GF-D8 (cell line): ENCODE measurements at regions not wholly inside any gene's neighbourhood (a gene's known extent, or its start where the extent isn't known, plus 50 kb on each side); places are given as distances from the start of the nearest gene placed in this dataset.

ENCODE experiments used
- DNase-seq: peaks from one replicate; lab custom pipeline; 2025; lab: John Stamatoyannopoulos, UW

DNA sequence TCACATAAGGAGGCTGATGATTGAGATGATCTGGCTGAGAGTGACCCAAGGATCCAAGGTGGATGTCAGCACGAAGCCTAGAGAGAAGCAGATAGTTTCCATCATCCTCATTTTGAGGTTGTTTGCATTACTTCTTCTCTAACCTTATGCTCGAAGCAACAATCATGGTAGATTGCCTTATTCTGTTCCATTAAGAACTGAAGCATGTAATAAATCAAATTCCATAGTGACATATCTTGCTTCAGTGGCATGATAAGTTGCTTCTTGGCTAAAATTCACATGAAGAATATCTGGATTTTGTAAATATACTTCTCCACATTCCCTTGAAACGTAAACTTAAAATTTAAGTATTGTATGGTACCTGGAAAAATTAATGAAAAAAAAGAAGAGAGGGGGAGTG lies 377.8 kb upstream of the DACH1 start:
- DNase-seq = no peak

DNA sequence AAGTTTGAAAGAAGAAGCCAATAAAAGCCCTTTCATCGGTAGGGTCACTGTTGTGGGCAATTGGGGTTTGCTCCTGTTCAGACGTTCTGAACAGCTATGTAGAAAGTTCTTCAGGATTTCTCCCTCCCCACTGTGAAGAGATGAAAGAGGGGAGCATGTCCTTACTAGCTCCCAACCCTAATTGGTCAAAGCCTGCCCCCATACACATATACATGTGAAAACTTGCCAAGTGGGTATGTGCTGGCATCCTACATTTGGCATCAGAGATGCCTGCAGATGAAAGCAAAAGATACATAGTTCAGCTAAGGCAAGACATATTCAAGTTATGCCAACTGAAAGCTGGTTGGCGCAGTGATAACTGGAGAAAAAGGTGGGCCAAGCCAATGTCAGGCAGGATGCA lies 363.1 kb upstream of the DACH1 start:
- no peak for DNase-seq

DNA sequence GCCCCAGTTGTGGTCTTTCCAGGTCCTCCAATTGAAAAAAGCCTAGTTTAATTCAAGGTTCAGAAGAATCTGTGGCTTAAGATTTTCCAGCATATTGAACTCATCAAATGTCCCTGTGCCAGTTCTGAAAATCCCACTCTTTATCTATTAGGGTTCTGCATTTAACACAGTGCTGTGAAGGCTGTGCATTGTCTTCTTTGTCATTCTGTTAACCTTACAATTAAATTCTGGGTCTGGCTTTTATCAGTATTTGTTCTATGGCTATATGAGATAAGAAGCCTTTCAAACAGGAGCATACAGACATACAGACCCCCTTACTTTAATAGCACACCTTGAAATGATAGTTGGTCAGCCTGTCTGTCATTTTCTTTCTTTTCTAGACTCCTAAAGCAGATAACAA lies 362.1 kb upstream of the DACH1 start:
- DNase-seq = no peak

DNA sequence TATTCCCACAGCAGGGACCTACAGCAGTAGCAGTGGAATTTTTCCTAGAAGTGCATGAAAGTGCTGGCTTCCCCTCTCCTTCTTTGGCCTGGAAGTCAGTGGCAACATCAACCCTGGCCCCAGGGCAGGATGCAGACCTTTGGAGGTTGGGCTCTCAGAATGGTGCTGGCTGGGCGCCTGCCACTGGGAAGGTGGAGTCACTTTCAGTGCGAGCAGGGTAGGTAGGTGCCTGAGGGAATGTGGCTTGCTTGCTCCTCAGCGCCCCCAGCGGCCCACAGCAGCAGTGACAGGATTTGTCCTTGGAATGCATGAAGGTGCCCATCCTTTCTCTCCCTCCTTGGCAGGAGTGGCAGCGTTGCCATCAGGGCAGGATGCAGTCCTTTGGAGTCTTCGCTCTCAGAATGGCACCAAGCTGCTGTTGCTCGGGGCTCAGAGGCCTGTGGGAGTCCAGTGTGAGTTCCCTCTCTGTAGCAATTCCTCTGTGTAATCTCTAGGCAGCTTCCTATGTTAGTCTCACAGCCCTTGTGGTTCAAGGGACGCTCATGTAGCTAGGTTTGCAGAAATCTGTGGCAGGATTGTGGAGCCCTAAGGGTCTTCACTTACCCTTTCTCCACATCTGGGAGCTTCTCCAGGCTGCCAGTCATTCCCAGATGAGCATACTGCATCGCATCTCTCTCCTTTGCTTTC lies 354.4 kb upstream of the DACH1 start:
- DNase-seq = no peak

DNA sequence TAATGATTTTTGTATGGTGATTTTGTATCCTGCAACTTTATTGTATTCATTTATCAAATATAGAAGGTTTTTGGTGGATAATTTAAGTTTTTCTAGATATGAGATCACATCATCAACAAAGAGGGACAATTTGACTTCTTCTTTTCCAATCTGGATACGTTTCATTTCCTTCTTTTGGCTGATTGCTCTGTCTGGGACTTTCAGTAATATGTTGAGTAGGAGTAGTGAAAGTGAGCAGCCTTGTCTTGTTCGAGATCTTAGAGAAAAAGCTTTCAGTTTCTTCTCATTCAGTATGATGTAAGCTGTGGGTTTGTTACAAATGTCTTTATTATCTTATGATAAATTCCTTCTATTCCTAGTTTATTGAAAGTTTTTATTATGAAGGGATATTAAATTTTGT lies 352.0 kb upstream of the DACH1 start:
- DNase-seq = no peak

DNA sequence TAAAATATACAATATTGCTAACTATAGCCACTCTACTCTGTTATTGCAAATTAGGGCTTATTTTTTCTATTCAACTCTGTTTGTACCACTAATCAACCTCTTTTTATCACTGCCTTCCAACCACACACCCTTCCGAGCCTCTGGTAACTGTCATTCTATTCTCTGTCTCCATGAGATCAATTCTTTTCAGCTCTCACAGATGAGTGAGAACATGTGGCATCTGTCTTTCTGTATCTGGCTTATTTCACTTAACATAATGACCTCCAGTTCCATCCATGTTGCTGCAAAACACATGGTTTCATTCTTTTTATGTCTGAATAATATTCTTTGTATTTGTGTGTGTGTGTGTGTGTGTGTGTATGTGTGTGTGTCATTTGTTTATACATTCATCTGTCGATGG lies 350.1 kb upstream of the DACH1 start:
- DNase-seq = no peak

DNA sequence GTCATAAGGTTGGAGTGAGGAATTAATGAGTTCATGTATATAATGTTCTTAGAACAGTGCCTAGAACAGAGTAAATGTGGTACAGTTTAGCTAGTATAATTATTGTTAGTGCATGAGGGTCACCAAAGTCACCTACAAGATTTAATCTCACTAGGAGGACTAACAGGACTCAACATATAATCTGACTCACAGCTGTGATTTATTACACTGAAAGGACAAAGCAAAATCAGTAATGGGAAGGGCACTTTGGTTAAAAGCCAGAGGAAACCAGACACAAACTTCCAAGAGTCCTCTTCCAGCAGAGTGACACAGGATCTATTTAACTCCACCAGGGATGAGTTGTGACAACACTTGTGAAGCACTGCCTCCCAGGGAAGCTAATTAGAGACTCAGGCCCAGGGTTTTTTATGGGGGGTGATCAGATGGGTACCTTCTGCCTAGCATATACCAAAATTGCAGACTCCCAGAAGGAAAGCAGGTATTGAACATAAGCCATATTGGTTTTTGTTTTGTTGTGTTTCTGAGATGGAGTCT lies 341.2 kb upstream of the DACH1 start:
- DNase-seq = no peak

DNA sequence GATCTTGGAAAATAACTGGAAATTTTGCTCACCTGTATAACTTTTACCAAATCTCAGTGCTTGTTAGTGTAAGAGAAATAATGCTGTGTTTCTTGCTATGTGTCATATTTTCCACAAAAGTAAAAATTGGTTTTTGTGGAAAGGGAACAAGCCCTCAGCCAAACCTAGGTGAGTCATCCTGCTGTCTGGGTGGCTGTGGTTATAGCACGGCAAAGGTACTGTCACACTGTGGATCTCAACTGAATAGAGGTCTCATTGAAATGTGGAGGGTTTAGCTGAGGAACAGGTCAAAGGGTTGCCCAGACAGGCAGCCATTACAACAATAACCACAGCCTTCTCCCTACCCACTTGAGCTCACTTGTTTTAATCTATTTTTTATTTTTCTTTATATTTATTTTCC lies 338.8 kb upstream of the DACH1 start:
- no peak for DNase-seq

DNA sequence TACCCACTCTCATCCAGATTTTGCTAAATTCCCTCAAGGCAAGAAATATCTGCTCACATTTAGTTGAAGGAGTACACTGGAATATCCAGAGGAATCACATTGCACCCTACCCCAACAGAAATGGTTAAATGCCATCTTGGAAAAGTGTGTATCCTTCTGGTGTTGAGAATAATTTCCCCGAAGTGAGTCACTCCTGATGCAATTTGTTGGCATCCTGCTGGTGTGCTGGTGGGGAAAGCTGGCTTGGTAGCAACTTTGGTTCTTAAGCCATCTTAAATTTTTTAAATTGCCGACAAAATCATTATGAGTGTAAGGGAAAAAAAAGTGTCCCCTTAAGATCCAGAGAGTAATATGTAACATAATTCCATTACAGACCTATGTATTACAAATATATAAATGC lies 337.3 kb upstream of the DACH1 start:
- no peak for DNase-seq

DNA sequence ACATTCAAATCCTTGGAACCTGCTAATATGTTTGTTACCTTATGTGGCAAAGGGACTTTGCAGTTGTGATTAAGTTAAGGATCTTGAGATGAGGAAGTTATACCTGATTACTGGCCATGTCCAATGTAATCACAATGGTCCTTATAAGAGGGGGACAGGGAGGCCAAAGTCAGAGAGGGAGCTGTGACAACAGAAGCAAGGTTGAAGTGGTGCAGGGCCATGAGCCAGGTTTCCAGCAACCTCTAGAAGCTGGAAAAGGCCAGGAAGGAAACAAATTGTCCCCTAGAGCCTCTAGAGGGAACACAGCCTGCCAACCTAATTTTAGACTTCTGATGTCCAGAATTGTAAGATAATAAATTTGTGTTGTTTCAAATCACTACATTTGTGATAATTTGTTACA lies 334.7 kb upstream of the DACH1 start:
- no peak for DNase-seq

DNA sequence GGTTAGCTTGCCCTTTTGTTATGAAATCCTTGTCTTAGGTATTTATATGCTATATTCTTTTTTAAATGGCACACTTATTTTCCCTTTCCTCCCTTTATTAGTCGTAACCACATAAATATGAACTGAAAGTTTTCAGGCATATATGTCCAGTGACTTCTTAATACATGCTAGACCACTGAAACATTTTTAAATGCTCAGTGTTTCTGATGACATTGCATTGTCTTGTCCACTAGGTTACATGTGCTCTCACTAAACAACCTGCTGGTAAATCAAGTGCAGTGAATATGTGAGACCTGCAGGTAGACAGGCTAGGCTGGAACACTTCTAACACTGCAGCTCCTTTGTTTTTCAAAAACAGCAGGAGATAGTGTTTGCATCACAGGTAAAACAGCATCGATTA lies 332.6 kb upstream of the DACH1 start:
- no peak for DNase-seq

DNA sequence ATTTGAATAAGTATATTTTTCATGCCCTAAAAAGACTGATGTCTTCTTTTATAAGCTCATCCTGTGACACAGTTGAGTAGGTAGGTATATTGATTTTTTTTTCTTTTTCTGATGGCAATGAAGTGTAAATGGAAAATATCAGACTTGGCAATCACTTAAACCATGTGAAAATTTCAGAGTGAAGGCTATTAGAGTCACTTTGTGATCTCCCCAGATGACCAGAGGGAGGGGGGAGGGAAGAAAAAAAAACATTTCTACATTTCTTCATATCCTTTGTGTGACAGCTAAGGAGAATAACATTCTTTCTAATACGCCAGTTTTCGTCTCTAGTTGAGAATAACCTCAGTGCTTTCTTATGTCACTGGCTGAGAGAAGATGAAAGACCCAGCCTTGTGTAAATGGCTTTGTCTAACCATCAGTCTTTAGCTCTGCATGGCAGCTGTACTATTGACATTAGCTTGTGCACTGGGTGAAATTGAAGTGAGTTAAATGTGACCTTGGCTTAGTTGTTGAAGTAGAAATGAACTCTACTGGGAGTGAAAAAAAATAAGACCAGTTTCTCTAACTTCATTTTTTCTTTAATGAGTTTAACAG lies 332.1 kb upstream of the DACH1 start:
- DNase-seq = no peak

DNA sequence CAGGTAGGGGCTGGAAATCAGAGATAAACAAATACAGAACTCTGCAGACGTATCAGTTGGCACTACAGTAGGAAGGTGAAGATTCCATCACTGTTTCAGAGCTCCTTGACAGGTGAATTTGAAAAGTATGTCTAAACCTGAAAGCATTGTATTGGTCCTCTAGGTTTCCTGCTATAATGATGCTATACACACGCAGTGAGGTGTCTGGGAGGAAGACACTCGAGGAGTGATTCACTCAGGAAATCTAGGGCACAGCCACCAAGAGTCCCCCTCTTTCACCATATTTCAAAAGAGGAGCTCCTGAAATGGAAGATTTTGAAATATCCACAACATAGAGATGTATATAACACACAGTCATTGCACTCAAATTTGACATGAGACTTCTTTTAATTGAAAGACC lies 331.0 kb upstream of the DACH1 start:
- no peak for DNase-seq

DNA sequence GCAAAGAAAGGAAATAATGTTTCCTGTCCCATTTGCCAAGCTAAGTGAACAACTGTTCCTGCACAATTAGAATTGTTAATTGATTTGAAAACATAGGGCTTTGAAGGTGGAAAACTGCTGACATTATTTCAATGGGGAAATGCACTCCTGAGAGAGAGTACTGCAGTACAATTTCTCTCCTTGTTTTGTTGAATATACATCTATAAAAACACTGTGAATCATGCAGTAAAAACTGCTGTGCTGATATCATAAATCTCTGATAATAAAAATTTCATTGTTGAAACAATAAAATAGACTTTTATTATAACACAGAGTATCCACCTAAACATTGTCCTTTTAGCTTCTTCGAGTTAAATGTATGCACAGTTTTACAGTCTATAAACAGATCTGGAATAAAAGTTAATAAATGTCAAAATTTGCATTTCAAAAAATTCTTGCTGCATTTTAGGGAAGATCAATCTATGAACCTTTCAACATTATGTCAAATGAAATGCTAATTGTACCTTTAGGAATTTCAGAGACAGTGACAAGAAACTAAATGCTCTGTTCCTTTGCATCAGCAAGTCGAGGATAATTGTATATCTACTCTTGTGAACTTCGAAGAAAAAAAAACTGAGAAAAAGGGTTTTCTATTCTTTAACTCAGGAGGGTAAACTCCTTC lies 328.2 kb upstream of the DACH1 start:
- no peak for DNase-seq

DNA sequence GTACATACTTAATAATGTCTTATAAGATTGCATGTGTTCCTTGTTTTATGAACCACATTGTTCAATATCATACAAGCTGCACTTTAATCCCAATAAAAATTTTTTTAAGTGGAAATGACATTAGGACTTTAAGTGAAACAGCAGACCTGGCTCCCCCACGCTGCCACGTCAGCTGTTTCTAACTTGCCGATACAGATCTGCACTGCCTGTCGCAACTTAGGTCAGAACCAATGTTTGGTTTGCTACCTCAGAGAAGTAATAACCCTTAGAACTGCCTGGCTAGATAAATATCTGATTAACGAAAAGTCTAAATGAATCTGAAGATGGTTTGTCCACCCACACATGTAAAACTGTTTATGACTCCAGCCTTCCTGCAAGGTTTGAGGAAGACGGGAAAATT lies 327.5 kb upstream of the DACH1 start:
- no peak for DNase-seq

DNA sequence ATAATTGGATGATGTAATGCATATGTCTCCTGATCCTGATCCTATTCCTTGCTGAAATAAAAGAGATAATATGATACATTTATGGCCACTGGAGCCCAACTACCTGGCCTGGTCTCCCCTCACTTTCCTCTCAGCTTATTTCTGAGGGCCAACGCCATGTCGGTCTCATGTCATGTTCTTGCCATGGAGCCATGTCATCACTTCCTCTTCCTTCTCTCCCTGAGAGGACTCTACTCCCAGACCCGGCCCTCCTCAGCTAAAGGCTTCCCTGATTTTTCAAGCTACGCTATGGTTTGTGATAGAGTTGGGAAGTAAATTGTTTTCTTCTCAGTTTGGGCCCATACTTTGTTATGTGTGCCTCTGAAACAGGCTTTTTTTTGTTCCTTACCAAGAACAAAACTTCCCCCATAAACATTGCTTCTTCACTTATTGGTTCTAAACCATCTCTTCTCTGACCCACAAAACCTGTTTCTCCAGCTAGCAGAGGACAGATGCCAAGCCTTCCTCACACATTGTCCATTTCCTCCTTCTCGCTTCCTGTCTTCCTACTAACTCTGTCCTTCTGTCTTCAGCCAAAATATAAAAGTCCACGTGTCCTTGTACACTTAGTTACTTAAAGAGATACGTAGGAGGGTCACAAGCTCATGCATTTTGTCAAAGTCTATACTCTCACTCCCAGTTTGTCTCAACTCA lies 319.9 kb upstream of the DACH1 start:
- DNase-seq = no peak

DNA sequence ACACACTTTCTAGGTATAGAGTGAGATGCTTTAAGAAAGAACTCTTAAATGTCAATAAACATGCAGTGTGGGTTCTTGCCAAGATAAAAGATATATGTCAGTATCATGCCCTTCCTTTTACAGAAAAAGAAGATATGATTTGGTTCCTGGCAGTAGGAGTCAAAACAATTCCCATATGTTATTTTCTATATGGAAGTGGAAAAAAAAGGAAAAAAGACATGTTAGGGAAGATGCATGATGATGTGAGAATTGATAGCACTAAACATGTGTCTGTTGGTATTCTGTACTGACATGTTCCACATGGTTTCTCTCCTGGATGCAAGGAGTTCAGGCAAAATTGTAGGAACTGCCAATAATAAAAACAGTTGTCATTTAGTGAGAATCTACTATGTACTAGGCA lies 318.8 kb upstream of the DACH1 start:
- no peak for DNase-seq

DNA sequence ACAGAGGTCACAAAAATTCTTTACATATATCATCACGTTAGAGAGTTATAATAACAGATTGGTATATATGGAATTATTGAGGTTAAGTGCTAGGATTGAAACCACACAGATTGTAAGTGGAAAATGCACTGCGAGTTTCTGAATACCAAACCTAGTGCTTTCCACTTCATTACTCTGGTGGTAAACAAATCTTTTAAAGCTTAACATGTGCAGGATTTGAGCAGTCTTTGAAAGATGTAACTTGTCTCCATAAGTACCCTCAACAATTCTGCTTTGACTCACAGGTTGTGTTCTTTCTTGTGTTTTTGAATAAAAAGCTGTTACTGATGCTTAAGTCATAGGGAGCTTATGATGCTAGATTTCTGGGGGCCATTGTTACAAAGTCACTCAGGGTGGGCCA lies 314.7 kb upstream of the DACH1 start:
- DNase-seq = no peak

DNA sequence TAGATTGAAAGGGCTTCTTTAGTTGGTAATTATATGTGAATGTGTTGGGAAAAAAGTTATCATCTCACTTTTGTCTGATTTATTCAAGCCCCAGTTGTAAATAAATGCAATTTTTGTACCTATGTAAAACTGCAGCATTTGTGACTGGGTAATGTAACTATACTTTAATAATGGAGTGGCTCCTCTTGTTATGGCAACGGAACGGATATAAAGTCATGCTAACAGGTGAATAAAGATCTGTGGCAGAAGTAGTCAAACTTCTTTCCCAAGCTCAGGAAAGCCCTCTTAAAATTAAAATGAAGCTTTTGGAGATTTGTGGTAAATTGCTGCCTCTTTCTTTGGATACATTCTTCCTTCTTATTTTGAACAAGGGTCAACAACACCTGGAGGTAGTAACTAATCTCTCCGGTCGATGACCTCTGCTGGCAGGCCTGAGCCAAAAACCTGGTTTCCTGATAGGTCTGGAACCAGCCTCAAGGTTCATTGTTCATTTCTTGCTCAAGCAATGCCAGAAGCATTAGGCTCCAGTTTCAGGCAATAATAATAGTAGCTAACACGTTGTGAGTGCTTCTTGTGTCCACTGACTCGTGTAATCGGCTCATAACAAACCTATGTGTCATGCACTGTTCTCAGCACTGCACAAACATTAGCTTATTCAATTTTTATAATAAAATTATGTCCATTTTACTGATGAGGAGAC lies 313.4 kb upstream of the DACH1 start:
- DNase-seq = no peak

DNA sequence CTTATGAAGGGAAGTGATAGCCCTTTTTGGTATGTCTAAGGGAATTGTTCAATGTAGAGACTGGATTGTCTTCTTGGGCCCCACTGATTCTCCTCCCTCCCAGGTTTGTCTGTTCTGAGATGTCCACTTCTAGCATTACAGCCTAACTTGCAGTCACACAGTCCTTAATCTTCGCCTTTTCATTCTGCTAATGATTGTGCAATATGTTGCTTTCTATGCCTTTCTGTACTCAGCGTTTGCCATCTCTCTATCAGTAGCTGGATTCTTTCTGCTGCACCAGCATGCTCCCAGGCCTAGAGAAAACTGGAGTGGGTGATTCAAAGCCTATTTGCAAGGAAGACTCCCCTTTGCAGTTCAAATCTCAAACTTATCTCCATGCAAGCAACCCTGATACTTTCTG lies 307.5 kb upstream of the DACH1 start:
- DNase-seq = no peak

DNA sequence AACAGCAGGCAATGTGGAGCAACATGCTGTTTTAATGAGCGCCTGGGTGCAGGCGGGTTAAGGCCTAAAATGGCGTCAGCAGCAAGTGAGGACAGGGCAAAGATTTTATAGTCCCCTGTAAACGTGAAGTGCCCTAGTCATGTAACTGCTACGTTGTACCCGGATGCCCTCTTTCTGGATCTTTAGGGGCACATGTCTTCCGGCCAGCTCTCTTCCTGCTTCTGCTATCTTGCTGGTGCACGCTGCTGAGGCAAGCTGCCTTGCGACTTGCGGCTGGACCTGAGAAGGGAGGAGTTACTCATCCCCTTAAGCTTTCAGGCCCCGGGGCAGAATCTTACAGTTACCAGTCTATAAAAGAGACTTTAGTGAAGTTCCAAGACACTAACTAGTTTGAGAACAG lies 303.6 kb upstream of the DACH1 start:
- no peak for DNase-seq

DNA sequence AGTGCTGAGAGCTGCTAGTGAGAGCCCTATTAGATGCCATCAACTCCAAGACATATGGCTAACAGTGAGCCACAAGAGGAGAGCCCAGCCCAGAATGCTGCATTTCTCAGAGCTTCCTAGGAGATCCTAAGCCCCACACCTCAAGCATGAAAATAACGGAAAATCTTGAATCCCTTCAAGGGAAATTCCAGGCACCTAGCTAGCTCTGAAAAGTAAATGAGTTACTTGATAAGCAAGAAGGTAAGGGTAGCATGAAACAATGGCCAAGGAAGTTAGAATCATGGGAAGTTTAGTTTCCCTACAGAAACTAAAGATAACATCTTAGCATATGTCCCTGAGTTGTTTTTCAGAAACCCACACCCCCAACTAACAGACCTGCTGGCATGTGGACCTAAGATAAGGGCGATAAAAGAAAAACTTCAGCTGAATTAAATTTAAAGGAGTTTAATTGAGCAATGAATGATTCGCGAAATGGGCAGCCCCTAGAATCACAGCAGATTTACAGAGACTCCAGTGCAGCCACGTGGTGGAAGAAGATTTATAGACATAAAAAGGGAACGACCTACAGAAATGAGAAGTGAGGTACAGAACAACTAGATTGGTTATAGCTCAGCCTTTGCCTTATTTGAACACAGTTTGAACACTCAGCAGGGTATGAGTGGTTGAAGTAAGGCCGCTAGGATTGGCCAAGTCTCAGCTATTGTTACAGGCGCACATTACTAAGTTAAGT lies 301.3 kb upstream of the DACH1 start:
- DNase-seq = no peak
